Ishikawa (cell line): ENCODE measurements at regions not wholly inside any gene's neighbourhood (a gene's known extent, or its start where the extent isn't known, plus 50 kb on each side); places are given as distances from the start of the nearest gene placed in this dataset.

Source experiments
- CEBPB ChIP-seq: IDR thresholded peaks from 2 replicates; pipeline ENCODE4 v1.6.1; 2012
- CREB1 ChIP-seq: IDR thresholded peaks from 2 replicates; pipeline ENCODE4 v1.6.1; 2012; ENCODE audit warnings: low read depth
- EGR1 ChIP-seq: IDR thresholded peaks from 2 replicates; pipeline ENCODE4 v1.6.1; 2012
- EP300 ChIP-seq: IDR thresholded peaks from 2 replicates; pipeline ENCODE4 v1.6.1; 2012; ENCODE audit warnings: borderline replicate concordance
- FOXM1 ChIP-seq: IDR thresholded peaks from 2 replicates; pipeline ENCODE4 v1.6.1; 2012; ENCODE audit warnings: low read depth, borderline replicate concordance
- MAX ChIP-seq: IDR thresholded peaks from 2 replicates; pipeline ENCODE4 v1.6.1; 2012
- NFIC ChIP-seq: IDR thresholded peaks from 2 replicates; pipeline ENCODE4 v1.6.1; 2012
- RAD21 ChIP-seq: IDR thresholded peaks from 2 replicates; pipeline ENCODE4 v1.6.1; 2012; ENCODE audit warnings: low read depth
- TAF1 ChIP-seq: IDR thresholded peaks from 2 replicates; pipeline ENCODE4 v1.6.1; 2012; ENCODE audit warnings: low read depth, mild to moderate bottlenecking
- TCF12 ChIP-seq: IDR thresholded peaks from 2 replicates; pipeline ENCODE4 v1.6.1; 2012; ENCODE audit warnings: low read depth
- TEAD4 ChIP-seq: IDR thresholded peaks from 2 replicates; pipeline ENCODE4 v1.6.1; 2012
- USF1 ChIP-seq: IDR thresholded peaks from 2 replicates; pipeline ENCODE4 v1.6.1; 2012
- YY1 ChIP-seq: IDR thresholded peaks from 2 replicates; pipeline ENCODE4 v1.6.1; 2012; ENCODE audit warnings: low read depth
- ZBTB7A ChIP-seq: IDR thresholded peaks from 2 replicates; pipeline ENCODE4 v1.6.1; 2012; ENCODE audit warnings: low read depth
- TF ChIP-seq, protein P1 (sequence below): IDR thresholded peaks from 2 replicates; pipeline ENCODE4 v1.6.1; 2012; ENCODE audit warnings: low read depth, mild to moderate bottlenecking

- TF ChIP-seq YY1 (no peak), EP300 (no peak), TCF12 (no peak), FOXM1 (no peak), TAF1 (no peak), TEAD4 (no peak), NFIC (no peak), MAX (no peak)
- TF ChIP-seq, protein P1, sequence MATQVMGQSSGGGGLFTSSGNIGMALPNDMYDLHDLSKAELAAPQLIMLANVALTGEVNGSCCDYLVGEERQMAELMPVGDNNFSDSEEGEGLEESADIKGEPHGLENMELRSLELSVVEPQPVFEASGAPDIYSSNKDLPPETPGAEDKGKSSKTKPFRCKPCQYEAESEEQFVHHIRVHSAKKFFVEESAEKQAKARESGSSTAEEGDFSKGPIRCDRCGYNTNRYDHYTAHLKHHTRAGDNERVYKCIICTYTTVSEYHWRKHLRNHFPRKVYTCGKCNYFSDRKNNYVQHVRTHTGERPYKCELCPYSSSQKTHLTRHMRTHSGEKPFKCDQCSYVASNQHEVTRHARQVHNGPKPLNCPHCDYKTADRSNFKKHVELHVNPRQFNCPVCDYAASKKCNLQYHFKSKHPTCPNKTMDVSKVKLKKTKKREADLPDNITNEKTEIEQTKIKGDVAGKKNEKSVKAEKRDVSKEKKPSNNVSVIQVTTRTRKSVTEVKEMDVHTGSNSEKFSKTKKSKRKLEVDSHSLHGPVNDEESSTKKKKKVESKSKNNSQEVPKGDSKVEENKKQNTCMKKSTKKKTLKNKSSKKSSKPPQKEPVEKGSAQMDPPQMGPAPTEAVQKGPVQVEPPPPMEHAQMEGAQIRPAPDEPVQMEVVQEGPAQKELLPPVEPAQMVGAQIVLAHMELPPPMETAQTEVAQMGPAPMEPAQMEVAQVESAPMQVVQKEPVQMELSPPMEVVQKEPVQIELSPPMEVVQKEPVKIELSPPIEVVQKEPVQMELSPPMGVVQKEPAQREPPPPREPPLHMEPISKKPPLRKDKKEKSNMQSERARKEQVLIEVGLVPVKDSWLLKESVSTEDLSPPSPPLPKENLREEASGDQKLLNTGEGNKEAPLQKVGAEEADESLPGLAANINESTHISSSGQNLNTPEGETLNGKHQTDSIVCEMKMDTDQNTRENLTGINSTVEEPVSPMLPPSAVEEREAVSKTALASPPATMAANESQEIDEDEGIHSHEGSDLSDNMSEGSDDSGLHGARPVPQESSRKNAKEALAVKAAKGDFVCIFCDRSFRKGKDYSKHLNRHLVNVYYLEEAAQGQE = no peak
Measured at GRCh38 chr11:114891911-114892310, 213.6 kb downstream of the NXPE2 start.

GRCh38 chr11:114892381-114893197 lies 214.3 kb downstream of the NXPE2 start:
- TF ChIP-seq MAX (no peak), TCF12 (no peak), TAF1 (no peak), CEBPB (no peak), NFIC (no peak), YY1 (no peak), CREB1 (no peak), EGR1 (no peak), TEAD4 (no peak), USF1 (no peak), ZBTB7A (no peak), RAD21 (no peak), FOXM1 (no peak), EP300 (no peak)
- TF ChIP-seq, protein P1 = no peak

- no peak for TF ChIP-seq ZBTB7A
- no peak for TF ChIP-seq RAD21
- no peak for TF ChIP-seq NFIC
- TF ChIP-seq TCF12 = no peak
- no peak for TF ChIP-seq FOXM1
- no peak for TF ChIP-seq CREB1
- no peak for TF ChIP-seq TEAD4
- TF ChIP-seq, protein P1 = no peak
- no peak for TF ChIP-seq EP300
- TF ChIP-seq TAF1 = no peak
- TF ChIP-seq YY1 = no peak
Measured at GRCh38 chr11:114893329-114893728, 215.0 kb downstream of the NXPE2 start.

DNA sequence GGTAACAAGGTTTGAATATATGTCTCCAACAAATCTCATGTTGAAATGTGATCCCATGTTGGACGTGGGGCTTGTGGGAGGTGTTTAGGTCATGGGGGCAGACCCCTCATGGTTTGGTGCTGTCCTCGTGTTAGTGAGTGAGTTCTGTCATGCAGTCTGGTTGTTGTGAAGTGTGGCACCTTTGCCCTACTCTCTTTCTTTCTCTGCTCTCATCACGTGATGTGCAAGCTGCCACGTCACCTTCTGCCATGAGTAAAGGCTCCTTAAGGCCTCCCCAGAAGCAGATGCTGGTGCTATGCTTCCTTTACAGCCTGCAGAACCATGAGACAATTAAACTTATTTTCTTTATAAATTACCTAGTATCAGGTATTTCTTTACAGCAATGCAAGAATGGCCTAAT lies 218.3 kb downstream of the NXPE2 start:
- TF ChIP-seq TCF12 = no peak
- TF ChIP-seq EGR1 = no peak
- TF ChIP-seq CEBPB = no peak
- TF ChIP-seq MAX = no peak
- no peak for TF ChIP-seq EP300
- TF ChIP-seq TEAD4 = no peak
- TF ChIP-seq RAD21 = no peak
- no peak for TF ChIP-seq TAF1
- TF ChIP-seq FOXM1 = no peak
- no peak for TF ChIP-seq ZBTB7A

GRCh38 chr11:114909866-114910265 lies 231.5 kb downstream of the NXPE2 start:
- no peak for TF ChIP-seq CEBPB
- TF ChIP-seq YY1 = no peak
- TF ChIP-seq NFIC = no peak
- TF ChIP-seq, protein P1 = no peak
- no peak for TF ChIP-seq MAX
- no peak for TF ChIP-seq TEAD4
- TF ChIP-seq FOXM1 = no peak
- TF ChIP-seq TCF12 = no peak
- TF ChIP-seq EP300 = no peak
- TF ChIP-seq TAF1 = no peak
- TF ChIP-seq RAD21 = no peak
- no peak for TF ChIP-seq EGR1
- no peak for TF ChIP-seq CREB1
- TF ChIP-seq USF1 = no peak
- TF ChIP-seq ZBTB7A = no peak
